Spleen (tissue), 11 donors: ENCODE measurements at regions not wholly inside any gene's neighbourhood (a gene's known extent, or its start where the extent isn't known, plus 50 kb on each side); places are given as distances from the start of the nearest gene placed in this dataset.

Experiments used
- DNase-seq: peaks from one replicate; pipeline ENCODE4 v3.0.0-alpha.2; 2020
- H3K27ac ChIP-seq, 8 donors: fragments of 200-600 bp; sonication (generic) in 7 of 8; 1 replicate in 4 of 8; 2 replicates in 4 of 8; pipeline versions ENCODE4 v1.5.0 to v1.8.0; 2016 to 2021; ENCODE audit warnings: inconsistent platforms in 4 of 8, mild to moderate bottlenecking in 4 of 8, moderate library complexity in 1 of 8
- H3K27me3 ChIP-seq, 7 donors: fragments of 200-600 bp; sonication (generic) in 6 of 7; replicated peaks in 1 of 7; 1 replicate in 4 of 7; 2 replicates in 3 of 7; pipeline versions ENCODE4 v1.5.0 to v1.8.0; 2016 to 2021; ENCODE audit warnings: inconsistent platforms in 3 of 7, mild to moderate bottlenecking in 1 of 7
- H3K36me3 ChIP-seq, 6 donors: fragments of 200-600 bp; sonication (generic) in 5 of 6; 1 replicate in 4 of 6; 2 replicates in 2 of 6; pipeline versions ENCODE4 v1.5.0 to v1.8.0; 2016 to 2021; ENCODE audit warnings: inconsistent platforms in 2 of 6
- H3K4me1 ChIP-seq, 6 donors: fragments of 200-600 bp; sonication (generic) in 5 of 6; 1 replicate in 3 of 6; 2 replicates in 3 of 6; pipeline versions ENCODE4 v1.5.0 to v1.8.0; 2016 to 2021; ENCODE audit warnings: inconsistent platforms in 3 of 6
- H3K4me3 ChIP-seq, 8 donors: fragments of 200-600 bp; sonication (generic) in 7 of 8; 1 replicate in 4 of 8; 2 replicates in 4 of 8; pipeline versions ENCODE4 v1.5.0 to v1.8.0; 2016 to 2021; ENCODE audit warnings: inconsistent platforms in 4 of 8, mild to moderate bottlenecking in 4 of 8, moderate library complexity in 2 of 8
- H3K9me3 ChIP-seq, 8 donors: fragments of 200-600 bp; sonication (generic) in 7 of 8; 1 replicate in 4 of 8; 2 replicates in 4 of 8; pipeline versions ENCODE4 v1.5.0 to v1.8.0; 2016 to 2021; ENCODE audit warnings: inconsistent platforms in 4 of 8
- CTCF ChIP-seq, 11 experiments: fragments of 200-600 bp in 7 of 11; fragments of 450-650 bp in 4 of 11; sonication (generic) in 4 of 11; IDR thresholded peaks in 8 of 11; conservative IDR thresholded peaks in 3 of 11; 1 replicate in 7 of 11; 2 replicates in 4 of 11; pipeline versions ENCODE4 v1.4.0 to v1.8.0; 2016 to 2021; ENCODE audit warnings: antibody characterized with exemption in 11 of 11, inconsistent platforms in 4 of 11, mild to moderate bottlenecking in 1 of 11
- POLR2A ChIP-seq, 3 donors: fragments of 450-650 bp; IDR thresholded peaks; one replicate each; pipeline ENCODE4 v1.5.1; 2017; ENCODE audit warnings: antibody characterized with exemption in 3 of 3, mild to moderate bottlenecking in 1 of 3
- POLR2AphosphoS5 ChIP-seq, 3 donors: sonication (generic); formaldehyde crosslinking; IDR thresholded peaks; one replicate each; pipeline ENCODE4 v1.5.1; 2017; ENCODE audit warnings: antibody characterized with exemption in 3 of 3
- WGBS, 5 donors: extraction: QIAGEN DNeasy Blood & Tissue Kit in 3 of 5; methylation state at CpG; one replicate each; pipeline versions ENCODE4 v1.1.5 to v1.1.7; 2013 to 2018; 5-methylcytosine and 5-hydroxymethylcytosine counted together
- intact Hi-C: fragments of 100-400 bp; cut with DNase I; formaldehyde crosslinking; loops from one replicate; pipeline ENCODE4 v1.15.0; 2023; ENCODE audit warnings: low total_unique reads
- donor health status: healthy with polysubstance abuse.
- donor health status: DM: no; HTN: no; CAD: no; lungs with moderate emphysema.
- donor health status: DM: no; HTN: no; CAD: no.
- donor health status: Bipolar disorder and iron deficiency.
- donor health status: healthy.
- donor health status: DM: no; HTN: no; CAD: no.
- donor health status: DM: yes; HTN: yes; CAD: no.

- intact Hi-C loops = no loop called here
- Histone ChIP-seq H3K27ac (no peak overlapping the region), H3K27me3 (no peaks in the 10 kb centered on the region), H3K4me3 (no peak overlapping the region), H3K36me3 (no peaks in the 10 kb centered on the region), H3K4me1 (no peaks in the 10 kb centered on the region), H3K9me3 (peaks cover 0 to 35% (median 17%) of the 10 kb centered on the region in 8 donors)
- DNase-seq = no peak
- WGBS, 5 donors = 63 to 79% (median 77%) methylated on average over 3 of the region's 3 CpGs
- TF ChIP-seq POLR2AphosphoS5 (IDR thresholded peaks at IDR 0.05) (no peak), POLR2A (IDR thresholded peaks at IDR 0.05) (no peak), CTCF (IDR thresholded peaks at IDR 0.05 in 8 of 11, conservative IDR thresholded peaks at IDR 0.05 in 3 of 11) (no peak)
These were observed 540.2 kb downstream of the NXPH1 start for GRCh38 chr7:8973601-8974000.

- TF ChIP-seq POLR2A (IDR thresholded peaks at IDR 0.05) = no peak
- no peak for TF ChIP-seq CTCF (IDR thresholded peaks at IDR 0.05 in 8 of 11, conservative IDR thresholded peaks at IDR 0.05 in 3 of 11)
- TF ChIP-seq POLR2AphosphoS5 (IDR thresholded peaks at IDR 0.05) = no peak
- no peaks in the 10 kb centered on the region for H3K27me3 ChIP-seq
- no peaks in the 10 kb centered on the region for H3K36me3 ChIP-seq
- no peak overlapping the region for H3K4me3 ChIP-seq
- H3K27ac ChIP-seq = no peak overlapping the region
- peaks cover 0 to 23% (median 14%) of the 10 kb centered on the region in 8 donors for H3K9me3 ChIP-seq
- intact Hi-C loops = no loop called here
- DNase-seq = no peak
- H3K4me1 ChIP-seq = no peaks in the 10 kb centered on the region
These were observed 542.3 kb downstream of the NXPH1 start for GRCh38 chr7:8975681-8976080.

GRCh38 chr7:8982338-8982992 lies 549.1 kb downstream of the NXPH1 start:
- no peak overlapping the region for H3K4me3 ChIP-seq
- WGBS, 5 donors = 74 to 85% (median 75%) methylated on average over 2 of the region's 2 CpGs
- H3K36me3 ChIP-seq = no peaks in the 10 kb centered on the region
- TF ChIP-seq POLR2A (IDR thresholded peaks at IDR 0.05) = no peak
- TF ChIP-seq POLR2AphosphoS5 (IDR thresholded peaks at IDR 0.05) = no peak
- TF ChIP-seq CTCF (IDR thresholded peaks at IDR 0.05 in 8 of 11, conservative IDR thresholded peaks at IDR 0.05 in 3 of 11) = no peak
- peaks cover 0 to 8% (median 2%) of the 10 kb centered on the region in 8 donors for H3K9me3 ChIP-seq
- H3K27ac ChIP-seq = no peak overlapping the region
- H3K27me3 ChIP-seq = no peaks in the 10 kb centered on the region
- intact Hi-C loops = no loop called here
- H3K4me1 ChIP-seq = no peaks in the 10 kb centered on the region
- DNase-seq = no peak

- H3K27ac ChIP-seq = no peak overlapping the region
- 79 to 89% (median 85%) methylated on average over 3 of the region's 3 CpGs for WGBS, 5 donors
- H3K36me3 ChIP-seq = no peaks in the 10 kb centered on the region
- H3K9me3 ChIP-seq = peaks cover 0 to 4% (median 0%) of the 10 kb centered on the region in 8 donors
- intact Hi-C loops = no loop called here
- H3K4me3 ChIP-seq = no peak overlapping the region
- DNase-seq = no peak
- no peaks in the 10 kb centered on the region for H3K4me1 ChIP-seq
- no peaks in the 10 kb centered on the region for H3K27me3 ChIP-seq
- TF ChIP-seq POLR2AphosphoS5 (IDR thresholded peaks at IDR 0.05) (no peak), CTCF (IDR thresholded peaks at IDR 0.05 in 8 of 11, conservative IDR thresholded peaks at IDR 0.05 in 3 of 11) (no peak), POLR2A (IDR thresholded peaks at IDR 0.05) (no peak)
These were observed 551.8 kb downstream of the NXPH1 start for GRCh38 chr7:8985255-8985654.
